ENCODE measurements at regions not wholly inside any gene's neighbourhood (a gene's known extent, or its start where the extent isn't known, plus 50 kb on each side); places are given as distances from the start of the nearest gene placed in this dataset.
"Not testable (repeated sequence)": the region's sequence is repeated elsewhere in the genome, so short reads cannot be mapped to it uniquely, and the experiment has no call there.

DNA sequence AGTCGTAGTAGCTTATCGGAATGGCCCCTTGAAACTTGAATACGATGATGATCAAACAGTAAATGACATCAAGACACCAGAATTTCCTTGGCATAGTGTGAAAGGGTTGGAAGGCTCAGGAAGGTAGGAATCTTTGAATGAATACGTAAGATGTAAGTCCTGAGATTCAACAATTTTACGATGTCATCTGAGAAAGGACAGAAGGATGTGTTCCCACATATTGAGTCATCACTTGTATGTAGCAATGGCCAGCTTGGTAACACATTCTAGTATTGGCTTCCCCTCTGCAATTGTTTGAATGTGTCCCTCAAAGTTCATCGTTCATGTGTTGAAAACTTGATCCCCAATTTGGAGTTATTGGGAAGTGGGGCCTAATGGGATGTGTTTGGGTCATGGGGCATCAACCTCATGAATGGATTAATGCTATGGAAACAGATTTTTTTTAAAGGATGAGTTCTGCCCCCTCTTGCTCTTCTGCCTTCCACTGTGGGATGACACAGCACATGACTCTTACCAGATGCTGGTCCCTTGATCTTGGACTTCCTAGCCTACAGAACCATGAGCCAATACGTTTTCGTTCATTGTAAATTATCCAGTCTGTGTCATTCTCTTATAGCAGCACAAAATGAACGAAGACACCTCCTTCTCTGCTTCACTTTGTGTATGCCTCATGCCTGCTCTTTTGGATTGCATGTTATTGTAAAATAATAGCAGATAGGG is 284.6 kb downstream of the BCAT1 start:
- no peak for DNase-seq

- no peak for DNase-seq
Measured at GRCh38 chr12:24661657-24662096, 287.2 kb downstream of the BCAT1 start.

DNA sequence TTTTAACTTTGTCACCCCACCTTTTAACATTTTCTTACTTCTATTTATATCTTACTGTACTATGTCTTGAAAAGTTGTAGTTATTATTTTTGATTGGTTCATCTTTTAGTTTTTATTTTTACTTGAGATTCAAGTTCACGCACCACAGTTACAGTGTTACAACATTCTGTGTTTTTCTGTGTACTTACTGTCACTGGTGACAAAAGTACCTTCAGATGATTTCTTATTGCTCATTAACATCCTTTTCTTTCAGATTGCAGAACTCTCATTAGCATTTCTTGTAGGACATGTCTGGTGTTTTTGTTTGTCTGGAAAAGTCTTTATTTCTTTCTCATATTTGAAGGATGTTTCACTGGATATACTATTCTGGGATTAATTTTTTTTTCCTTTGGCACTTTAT is 289.9 kb downstream of the BCAT1 start:
- DNase-seq = no peak

DNA sequence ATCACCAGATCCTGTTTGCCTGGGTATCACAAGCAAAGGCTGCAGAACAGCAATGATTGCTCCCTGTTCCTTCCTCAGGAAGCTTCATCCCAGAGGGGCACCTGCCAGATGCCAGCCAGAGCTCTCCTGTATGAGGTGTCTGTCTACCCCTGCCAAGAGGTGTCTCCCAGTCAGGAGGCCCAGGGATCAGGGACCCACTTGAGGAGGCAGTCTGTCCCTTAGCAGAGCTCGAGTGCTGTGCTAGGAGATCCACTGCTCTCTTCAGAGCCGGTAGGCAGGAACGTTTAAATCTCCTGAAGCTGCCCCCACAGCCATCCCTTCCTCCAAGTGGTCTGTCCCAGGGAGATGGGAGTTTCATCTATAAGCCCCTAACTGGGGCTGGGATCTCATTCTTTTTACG is 294.6 kb downstream of the BCAT1 start:
- DNase-seq = not testable (repeated sequence)

DNA sequence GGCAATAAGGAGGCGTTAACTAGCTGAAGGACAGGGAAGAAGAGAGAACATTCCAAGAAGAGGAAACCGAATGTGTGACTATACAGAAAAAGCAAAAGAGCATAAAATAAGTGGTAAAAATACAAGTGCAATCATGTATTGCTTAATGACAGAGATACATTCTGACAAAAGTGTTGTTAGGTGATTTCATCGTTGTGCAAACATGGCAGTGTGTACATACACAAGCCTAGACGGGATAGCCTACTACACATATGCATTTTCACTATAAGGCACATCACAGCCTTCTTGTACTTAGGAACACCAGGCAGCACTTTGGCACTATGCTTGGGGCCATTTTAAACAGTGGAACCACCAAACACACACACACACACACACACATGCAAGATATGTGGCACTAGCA is 299.3 kb downstream of the BCAT1 start:
- no peak for DNase-seq

GRCh38 chr12:24649209-24649608 is 299.7 kb downstream of the BCAT1 start:
- no peak for DNase-seq

- no peak for DNase-seq
Measured at GRCh38 chr12:24645254-24645653, 303.6 kb downstream of the BCAT1 start.

DNA sequence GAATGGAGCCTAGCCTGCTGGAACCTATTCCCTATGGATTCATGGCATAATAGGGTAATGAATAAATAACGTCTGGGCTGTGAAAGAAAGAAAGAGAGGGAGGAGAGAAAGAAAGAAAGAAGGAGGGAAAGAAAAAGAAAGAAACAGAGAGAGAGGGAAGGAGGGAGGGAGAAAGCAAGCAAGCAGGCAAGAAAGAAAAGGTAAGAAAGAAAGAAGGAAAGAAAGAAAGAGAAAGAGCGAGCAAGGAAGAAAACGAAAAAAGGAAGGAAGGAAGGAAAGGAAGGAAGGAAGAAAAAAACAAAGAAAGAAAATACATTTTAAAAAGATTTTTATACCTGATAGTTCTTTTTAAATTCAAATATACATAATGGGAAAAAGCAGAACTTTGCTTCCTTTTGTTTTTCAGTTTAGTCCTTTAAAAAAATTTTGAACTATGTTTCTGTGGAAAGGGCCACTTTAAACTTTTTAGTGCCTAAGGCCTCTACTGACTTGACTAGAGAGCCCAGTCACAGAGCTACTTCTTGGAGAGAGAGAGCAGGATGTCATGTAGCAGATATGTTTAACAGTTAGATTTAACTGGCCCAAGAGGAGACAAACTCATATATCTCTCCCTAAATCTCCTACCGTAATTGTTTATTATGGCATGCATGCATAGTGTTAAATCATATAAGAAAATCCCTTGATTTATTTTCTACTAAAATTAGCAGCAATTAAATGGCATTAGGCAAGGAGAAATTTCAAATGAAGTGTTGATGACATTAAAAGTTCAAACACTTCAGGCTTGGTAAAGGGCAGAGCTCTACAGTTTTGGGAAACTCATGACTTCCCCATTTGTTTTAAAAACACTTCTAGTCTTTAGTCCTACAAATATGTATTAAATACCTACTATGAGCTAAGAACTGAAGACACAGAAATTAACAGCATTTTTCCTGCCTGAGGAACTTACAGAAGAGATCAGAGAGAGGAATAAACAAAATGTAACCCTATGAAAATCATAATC is 305.5 kb downstream of the BCAT1 start:
- DNase-seq = no peak

- DNase-seq = no peak
Measured at GRCh38 chr12:24639641-24640040, 309.3 kb downstream of the BCAT1 start.

GRCh38 chr12:24632466-24632865 is 316.4 kb downstream of the BCAT1 start:
- DNase-seq = no peak

DNA sequence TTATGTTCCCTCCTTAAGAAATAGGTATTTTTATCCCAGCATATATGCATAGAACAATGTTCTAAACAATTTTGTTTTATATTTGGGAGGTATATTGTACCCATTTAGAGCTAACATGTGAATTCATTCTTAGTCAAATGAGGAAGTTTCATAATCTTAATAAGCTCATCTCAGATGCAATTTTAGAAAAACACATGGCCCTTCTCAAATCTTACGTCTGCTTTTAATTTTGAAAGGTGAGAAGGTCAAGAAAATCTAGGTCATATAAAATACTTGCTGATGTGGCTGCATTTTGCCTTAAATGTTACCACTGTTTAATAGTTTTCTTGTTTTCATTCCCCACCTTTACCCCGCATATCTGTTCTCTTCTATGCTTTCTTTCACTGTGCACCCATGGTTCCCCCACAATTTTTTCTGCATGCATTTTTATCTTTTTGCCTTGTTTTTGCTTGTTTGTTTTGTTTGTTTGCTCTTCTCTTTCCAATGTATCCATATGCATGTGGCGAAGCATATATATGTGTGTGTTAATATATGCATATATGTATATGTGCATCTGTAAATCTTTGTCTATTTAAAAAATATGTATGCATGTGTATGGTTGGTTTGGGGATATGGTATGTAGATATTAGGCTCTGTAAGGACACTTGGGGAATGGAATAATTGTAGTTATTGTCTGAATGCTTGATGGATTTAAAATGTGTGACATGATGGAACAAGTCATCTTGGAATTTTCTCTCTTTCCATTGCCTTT is 317.1 kb downstream of the BCAT1 start:
- no peak for DNase-seq

GRCh38 chr12:24630856-24631255 is 318.0 kb downstream of the BCAT1 start:
- no peak for DNase-seq

GRCh38 chr12:24630446-24630845 is 318.5 kb downstream of the BCAT1 start:
- DNase-seq = no peak

DNA sequence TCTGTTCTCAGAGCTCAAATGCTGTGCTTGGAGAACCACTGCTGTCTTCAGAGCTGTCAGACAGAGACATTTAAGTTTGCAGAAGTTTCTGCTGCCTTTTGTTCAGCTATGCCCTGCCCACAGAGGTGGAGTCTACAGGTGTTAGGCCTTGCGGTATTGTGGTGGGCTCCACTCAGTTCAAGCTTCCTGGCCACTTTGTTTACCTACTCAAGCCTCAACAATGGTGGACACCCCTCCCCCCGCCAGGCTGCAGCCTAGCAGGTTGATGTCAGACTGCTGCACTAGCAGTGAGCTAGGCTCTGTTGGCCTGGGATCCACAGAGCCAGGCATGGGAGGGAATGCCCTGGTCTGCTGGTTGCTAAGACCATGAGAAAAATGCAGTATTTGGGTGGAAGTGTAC is 323.8 kb downstream of the BCAT1 start:
- no peak for DNase-seq

- DNase-seq = not testable (repeated sequence)
Measured at GRCh38 chr12:24619954-24620353, 328.9 kb downstream of the BCAT1 start.

- no peak for DNase-seq
Measured at GRCh38 chr12:24617471-24617870, 331.4 kb downstream of the BCAT1 start.

DNA sequence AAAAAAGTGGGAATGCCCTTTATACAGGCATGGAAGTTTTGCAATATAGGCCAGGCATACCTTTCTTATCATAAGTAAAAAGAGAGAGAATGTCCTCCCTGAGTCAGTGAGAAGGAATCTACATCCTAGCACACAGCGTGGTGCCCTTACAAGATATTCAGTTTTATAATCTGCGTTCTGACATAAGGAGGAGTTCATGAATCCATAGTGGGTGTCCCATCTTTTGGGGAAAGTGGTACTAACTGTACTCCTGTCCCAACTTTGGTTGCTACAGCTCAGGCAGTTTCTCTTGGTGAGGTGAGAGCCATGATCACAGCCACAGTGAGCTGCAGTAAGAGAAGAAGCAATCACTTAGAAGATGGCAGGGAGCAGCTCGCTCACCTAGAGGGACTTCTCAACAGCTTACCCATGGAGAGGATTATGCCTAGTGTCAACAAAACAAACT is 332.9 kb downstream of the BCAT1 start:
- no peak for DNase-seq

GRCh38 chr12:24608637-24609285 is 340.1 kb downstream of the BCAT1 start:
- no peak for DNase-seq

- DNase-seq = no peak
Measured at GRCh38 chr12:24608108-24608507, 340.8 kb downstream of the BCAT1 start.

DNA sequence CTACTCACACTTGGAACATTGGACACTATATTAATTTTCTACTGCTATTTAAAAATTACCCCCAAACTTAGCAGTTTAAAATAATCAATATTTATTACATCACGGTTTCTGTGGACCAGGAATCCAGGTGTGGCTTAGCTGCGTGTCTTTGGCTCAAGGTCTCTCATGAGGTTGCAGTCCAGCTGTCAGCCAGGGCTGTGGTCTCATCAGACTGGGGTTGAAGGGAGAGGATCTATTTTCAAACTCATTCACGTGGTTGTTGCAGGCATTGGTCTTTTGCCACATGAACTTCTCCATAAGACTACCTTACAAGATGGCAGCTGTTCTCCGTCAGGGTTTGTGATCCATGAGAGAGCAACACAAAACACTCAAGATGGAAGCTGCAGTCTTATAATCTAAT is 343.0 kb downstream of the BCAT1 start:
- no peak for DNase-seq

GRCh38 chr12:24605466-24605865 is 343.4 kb downstream of the BCAT1 start:
- no peak for DNase-seq

DNA sequence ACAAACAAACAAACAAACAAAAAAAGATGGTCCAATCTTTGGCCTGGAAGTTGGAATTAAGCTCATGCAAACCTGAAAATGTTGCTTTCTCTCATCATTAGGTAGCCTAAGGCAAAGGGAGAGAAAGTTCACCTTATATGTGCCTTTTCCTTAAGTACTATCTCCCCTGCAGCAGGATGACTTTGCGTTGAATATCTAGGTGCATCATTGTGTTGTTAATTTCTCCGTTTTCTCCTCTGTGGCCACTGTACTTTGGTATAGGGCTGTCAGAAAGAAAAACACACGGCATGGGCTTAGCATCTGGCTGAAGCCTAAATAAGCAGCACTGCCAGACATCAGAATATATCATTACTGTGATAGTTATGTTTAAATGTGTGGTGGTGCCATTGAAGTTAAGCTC is 345.5 kb downstream of the BCAT1 start:
- no peak for DNase-seq

DNA sequence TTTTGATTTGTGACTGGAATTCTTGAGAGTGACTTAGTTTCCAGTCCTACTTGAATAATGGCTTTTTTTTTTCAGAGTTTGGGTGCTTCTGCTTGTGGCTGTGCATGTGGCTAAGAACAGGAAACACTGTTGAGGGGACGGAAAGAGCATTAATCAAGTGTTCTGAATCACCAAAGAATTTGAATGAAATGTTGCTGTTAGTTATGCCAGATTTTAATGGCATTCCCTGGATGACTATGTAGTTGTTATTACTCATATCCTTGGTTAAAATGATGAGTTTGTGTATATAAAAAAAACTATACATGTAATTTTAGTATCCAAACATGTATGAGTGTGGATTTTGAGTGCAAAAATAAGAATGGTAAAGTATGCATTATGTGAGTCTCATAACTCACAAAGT is 347.9 kb downstream of the BCAT1 start:
- no peak for DNase-seq

Data from NCI-H2081 (cell line).